Left hindlimb (tissue), 1 donor: ENCODE measurements at regions not wholly inside any gene's neighbourhood (a gene's known extent, or its start where the extent isn't known, plus 50 kb on each side); places are given as distances from the start of the nearest gene placed in this dataset.
"Not testable (repeated sequence)": the region's sequence is repeated elsewhere in the genome, so short reads cannot be mapped to it uniquely, and the experiment has no call there.

ENCODE experiments used
- DNase-seq: peaks from one replicate; pipeline ENCODE4 v3.0.0-alpha.2; 2018

DNA sequence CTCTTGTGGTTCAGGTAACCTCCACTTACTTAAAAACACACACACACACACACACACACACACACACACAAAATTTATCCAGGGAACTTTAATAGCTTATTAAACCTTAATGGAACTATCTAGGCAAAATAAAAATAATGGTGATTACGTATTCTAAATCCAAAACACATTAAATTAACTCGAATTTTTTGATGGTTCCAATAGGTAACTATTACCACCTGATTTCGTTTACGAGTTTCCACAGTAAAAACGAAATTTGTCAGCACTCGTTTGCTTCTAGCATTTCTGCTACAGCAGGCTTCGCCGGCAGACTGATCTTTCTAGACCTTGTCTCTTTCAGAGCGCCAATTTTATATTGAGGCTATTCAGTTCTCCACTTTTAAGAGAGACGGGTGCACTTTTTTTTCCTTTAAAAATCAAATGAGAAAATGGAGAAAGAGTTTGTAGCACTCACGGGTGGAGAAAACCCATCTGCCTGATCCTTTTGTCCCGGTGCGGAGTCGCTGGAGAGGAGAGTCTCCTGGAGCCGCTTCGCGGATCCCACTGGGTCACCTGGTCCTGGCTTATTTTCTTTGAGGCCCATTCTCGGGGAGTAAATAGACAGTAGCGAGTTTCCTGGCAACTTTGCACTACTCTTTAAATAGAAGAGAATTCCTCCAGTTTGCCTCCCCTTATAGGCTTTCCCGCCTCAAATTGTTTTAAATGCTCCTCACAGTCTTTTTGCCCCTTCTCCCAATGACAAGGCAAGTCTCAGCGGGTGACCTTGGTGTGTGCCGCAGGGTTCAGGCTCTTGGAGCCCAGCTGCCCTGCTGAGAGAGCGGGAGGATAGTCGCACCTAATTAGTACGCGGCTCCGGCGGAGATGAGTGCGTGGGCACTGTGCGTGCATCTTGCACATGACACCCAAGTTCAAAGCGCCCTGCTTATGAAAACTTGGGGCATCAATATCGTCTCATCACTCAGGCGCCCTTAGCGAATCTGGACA is 117.0 kb downstream of the KCNRG start:
- DNase-seq, result no peak

DNA sequence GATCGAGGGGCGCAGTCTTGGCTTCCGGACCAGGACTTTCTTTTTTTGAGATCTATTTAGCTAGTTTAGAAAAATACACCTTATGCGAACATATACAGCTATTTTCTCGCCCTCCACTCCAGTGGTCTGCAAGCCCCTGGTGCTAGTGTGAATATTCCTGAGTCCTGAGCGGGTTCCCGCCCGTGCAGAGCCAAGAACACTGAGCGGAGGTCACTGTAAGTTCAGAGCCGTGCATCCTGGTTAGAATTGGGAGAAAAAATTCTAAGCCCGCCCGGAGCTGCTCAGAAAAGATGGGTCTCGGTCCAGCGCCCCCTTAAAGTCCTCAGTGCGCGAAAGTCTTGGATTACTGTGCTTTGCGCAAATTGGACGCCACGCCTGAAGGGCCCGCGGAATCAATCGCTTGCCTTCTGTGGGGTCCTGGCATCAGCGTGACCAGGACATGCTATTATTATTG is 117.7 kb downstream of the KCNRG start:
- no peak for DNase-seq

DNA sequence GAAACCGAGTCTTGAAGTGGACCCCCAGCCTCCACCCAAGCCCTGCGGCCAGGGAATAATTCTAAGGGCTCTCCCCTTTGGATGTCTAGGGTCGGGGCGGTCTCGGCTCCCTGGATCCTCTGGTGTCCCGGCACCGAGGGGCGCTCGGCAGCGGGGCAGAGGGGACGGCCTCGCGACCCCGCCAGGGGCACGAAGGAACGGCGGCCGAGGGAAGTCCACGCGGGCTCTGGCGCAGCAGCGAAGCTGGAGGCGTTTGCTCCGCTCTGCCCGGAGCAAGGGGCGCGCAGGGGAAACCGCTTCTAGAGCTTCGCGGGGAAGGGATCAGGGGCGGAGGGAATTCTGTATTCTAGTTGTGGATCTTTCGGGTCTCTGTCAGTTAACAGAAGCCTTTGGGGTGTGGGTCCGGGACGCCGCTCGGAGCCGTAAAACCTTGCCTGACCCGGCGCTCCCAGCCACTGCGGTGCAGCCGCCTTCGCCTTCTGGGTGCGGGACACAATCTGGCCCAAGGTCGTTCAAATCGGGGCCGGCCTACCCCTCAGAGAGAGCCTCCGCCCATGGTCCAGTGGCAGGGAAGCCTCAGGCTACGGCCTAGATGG is 118.2 kb downstream of the KCNRG start:
- DNase-seq, result no peak

DNA sequence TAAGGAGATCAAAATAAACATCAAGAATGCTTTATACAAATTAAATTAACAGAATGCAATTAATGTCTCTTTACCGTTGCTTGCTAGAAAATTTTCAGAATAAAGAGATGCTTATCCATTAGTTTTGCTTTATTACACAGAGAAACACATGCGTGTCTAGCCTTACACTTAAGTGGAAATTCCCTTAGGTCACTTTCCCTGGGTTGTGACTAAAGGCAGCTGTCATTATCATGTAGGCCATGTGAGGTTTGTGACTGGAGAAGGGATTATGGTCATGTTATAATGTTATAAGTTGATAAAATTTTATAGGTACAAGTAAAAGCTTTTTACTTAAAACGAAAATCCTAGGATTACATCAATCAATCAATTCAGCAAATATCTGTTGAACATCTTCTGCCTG is 121.0 kb downstream of the KCNRG start:
- DNase-seq, result no peak

DNA sequence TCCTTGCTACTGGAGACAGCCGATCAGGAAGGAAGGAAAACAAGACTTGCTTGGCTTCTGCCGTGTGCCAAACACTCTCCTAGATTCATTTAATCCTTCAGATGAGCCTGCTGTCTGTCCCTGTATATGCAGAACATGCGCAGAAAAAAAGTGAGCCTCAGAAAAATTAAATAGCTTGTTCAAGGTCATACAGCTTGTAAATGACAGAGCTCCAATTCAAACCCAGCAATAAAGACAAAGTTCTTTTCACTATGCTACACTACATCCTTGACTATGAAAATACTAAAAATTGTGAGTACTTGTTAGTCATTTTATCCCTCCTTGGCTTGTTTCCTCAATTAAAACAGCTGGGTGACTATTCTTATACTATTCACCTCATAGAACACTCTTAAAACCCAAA is 121.4 kb downstream of the KCNRG start:
- no peak for DNase-seq

DNA sequence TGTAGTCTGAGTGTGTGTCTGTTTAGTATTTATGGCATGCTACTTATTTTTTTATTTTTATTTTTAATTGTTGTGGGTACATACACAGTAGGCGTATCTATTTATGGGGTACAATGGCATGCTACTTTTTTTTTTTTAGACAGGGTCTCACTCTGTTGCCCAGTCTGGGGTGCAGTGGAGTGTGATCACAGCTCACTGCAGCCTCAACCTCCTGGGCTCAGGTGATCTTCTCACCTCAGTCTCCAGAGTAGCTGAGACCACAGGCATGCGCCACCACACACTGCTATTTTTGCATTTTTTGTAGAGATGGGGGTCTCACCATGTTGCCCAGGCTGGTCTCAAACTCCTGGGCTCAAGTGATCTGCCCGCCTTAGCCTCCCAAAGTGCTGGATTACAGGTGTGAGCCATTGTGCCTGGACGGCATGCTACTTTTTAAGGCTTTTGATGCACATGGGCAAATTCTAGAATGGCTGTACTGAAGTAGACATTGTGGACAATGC is 124.2 kb downstream of the KCNRG start:
- not testable (repeated sequence) for DNase-seq

DNA sequence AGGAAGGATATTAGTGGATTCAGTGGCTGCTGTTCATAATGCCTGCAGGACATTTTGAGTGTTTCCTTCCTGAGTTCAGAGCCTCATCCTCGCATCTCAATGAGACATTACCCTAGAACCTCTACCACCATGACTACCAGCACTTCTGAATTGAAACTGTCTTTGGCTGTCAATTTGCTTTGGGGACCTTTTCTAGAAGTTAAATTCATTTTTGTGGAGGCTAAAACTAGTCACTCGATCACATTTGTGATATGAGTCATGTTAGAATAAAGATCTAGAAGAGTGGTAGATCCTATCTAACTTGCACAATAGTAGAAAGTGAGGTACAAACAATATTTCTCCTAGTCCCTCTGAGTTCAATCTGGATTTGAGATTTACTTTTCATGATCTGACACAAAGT is 124.9 kb downstream of the KCNRG start:
- DNase-seq, result no peak

DNA sequence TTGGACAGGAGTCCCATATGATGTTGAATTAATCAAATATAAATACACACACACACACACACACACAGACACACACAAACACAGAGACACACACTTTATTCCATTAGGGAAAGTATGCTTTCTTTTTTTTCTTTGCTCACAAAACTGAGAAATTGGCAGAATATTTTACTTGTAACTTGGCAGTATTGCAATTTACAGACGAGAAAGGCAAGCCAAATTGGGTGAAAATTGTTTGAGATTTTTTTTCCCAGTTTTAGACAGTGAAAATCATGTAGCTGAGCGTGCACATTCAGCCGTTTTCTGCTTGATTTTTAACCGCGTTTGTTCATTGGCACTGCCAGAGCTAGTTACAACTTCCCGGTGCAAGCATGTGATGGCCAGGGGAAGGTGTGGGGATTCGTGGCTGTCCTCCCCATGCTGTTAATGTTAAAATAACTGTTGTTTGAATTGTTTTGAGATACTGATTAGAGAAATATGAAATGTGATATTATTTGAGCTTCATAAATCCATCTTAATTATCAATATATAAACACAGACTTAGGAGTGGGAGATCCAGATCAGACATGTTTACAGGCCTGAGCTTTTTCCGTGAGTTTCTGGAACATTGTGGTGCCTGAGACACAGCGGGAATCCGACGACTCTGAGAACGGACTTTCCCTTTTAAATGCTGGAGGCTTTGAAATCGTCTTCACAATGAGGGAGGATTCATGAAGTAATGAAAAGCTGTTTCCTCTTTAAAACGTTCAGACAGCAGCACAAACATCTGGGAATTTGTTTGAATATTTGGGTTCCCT is 125.5 kb downstream of the KCNRG start:
- DNase-seq, result no peak

DNA sequence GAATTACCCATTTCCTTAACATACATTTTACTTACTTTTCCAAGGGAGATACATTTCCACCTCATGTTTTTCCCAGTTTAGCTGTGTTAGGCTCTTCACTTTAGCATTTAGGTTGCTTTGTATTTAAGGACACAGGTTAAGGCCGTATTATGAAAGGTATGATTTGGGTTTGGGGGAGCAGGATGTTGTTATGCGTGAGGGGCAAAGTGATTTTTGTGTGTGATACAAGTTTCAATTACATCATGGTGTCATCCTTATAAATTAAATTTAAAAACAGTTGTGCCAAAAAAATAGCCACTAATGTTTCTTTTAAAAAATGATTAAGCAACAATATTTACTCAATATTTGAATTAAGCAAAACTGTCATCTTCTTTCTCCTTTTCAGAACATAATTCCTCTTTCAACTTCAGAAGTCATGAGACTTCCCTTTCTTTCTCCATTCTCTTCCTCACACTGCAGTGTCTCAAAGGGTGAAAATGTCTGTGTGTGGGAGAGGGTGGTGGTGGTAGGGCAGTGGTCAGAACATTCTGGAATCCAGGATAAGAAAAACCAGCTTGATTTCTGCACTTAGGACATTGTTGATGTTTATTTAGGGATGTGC is 126.2 kb downstream of the KCNRG start:
- DNase-seq, result no peak

DNA sequence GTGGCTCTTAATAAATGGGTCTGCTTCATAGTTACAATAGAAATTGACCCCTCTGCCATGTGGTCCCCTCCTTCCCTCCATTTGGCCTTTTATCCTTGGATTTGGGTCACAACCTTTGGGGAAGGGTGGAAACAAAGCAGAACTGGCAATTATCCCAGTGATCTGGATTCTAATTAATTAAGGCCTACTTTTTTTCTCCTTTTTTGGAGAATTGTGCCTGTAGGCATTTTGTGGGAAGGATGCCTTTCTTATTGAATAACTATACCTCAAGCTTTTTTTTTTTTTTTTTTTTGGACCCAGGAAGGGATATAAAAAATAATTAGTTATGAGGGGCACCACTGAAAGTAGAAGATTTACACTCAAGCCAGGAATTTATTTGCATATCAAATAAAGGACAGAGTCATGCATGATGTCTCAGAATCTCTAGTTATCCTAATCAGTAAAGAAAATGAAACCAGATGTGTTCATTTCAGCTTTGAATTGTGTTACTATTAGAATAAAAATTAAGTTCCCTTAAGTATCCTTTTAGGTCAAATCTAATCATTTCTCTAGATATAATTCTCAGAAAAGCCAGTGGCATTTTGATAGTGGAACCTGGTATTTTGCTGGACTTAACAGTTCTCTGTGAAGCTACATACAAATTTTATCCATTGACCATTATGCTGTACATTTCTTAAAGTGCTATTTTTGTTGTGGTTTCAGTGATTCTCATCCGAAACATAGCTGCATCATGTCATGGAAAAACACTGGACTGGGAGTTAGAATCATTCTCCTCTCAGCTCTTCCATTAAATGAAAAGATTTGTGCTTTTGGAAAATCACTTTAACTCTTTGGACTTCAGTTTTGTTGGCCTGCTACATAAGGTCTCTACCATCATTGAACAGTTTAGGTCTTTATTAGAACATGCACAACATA is 129.3 kb downstream of the KCNRG start:
- no peak for DNase-seq

DNA sequence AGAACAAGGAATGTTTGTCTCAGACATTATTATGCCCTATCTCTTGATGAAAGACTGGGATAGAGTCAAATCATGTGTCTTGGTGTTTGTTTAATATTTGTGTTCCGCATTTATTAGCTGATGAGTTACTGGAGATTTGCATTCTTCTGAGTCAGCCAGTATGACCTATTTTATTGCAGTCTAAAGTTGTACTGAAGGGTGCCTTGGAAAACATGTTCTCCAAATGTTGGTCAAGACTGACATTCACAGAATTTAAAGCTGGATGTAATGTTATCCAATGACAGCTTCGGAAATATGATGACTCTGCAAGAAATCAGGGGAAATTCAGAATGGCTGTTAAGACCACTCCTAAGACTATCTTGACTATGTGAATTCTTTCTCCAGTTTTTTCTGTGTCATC is 134.0 kb downstream of the KCNRG start:
- no peak for DNase-seq

DNA sequence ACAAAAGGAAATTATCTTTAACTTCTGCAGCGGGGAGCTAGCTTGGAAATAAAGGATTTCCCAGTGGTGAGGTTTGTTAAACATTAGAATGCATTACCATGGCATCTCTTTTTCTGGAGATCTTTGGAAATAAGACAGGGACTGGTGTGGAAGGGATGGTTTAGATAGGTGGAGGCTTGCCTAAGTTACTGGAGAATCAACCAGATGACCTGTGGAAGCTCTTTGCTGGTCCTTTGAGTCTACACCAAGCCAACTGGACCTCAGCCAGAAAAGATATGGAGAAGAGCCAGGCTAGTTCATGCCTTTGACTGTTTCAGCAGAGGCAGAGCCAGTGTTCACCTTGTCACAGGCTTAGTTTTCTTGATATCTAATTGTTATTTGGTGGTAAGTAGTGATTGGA is 134.7 kb downstream of the KCNRG start:
- DNase-seq, result no peak

DNA sequence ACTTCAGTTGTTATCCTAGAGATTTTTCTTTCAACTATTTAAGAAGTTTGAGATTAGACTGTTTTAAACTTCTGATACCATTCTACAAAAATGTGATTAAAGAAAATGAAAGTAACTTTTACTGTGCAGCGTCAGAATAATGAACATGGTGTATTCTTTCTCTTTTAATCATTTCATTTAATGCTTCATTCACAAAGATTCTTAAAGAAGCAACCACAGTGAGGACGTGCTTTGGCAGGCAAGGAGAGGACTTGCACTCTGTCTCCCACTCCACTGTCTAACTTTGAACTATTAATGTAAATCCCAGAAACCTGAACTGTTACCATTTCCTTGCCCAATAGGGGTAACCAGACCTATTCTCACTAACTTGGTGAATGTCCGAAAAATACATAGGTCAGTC is 137.0 kb downstream of the KCNRG start:
- DNase-seq, result no peak

DNA sequence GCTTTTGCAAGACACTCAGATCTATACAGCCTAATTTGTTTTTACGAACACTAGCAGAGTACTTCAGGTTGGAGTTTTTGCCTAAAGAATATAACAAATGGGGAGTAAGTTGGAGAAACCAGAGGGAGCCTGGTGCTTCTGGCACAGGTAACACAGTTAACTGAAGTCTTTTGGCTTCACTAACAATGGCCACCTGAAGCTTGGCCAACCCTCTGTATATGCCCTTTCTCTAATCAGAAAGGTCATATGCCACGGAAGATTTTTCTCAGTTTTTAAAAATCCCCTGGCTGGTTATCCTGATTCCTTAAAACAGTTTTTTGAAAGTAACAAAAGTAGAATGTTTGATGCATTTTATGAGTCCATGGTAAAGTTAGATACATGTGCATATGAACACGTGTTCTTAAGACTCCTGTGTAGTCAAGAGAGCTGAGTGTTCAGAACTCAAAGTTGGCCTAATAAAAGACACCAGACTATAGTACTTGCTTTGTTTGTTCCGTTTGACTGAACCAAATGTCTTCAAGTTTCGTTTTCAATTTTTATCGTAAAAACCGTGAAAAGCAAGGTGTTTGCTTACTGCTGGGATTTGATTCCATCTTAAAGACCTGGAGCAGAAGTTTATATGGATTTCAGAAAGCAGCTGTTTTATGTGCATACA is 137.5 kb downstream of the KCNRG start:
- no peak for DNase-seq

DNA sequence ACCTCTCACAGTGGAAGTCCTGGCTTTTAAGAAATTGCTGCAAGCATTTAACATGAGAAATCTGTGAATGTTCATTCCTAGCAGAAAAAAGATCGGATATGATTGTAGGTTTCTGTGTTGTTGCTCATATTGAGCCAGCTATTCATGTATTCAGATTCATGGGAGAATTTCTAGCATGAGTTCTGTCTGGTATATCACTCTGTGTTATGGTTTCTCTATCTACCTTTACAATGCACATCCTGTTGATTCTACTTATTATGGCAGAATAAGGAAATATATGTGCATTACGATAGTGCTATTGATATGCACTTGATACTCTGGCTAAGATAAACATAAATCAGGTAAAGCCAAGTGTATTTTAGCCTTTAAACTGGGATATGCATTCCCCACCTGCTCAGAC is 138.2 kb downstream of the KCNRG start:
- no peak for DNase-seq

DNA sequence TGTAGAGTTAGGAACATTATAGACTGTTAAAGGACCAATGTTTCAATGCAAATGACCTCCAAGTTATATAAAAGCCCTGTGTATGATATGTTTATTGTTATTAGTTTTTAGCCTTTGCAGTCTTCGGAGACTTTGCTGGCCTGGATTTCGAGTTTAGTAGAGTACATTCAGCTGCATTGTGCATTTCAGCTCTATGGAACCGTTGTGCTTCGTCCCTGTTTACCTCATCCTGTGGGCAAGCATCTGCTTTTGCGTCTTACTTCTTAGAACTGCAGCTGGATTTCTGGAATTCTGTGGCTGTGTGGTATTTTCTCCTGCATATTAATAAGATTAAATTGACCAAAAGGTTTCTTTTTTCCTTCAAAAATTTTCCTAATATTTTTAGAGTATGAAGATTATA is 138.6 kb downstream of the KCNRG start:
- no peak for DNase-seq

DNA sequence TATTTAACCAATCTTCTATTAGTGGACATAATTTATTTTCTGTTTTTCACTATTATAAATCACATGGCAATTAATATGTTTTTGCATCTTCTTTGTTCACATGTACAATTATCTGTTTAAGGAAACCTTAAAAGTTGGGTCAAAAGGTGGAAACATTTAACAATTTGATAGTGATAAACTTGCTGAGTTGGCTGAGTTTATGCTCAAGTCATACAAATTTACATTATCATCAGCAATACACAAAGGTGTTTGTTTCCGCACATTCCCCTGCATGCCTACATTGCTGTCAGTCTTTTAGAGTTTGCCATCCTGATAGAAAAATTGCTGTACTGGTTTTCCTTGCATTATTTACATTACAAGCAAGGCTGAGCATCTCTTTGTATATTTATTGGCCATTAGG is 139.5 kb downstream of the KCNRG start:
- DNase-seq, result no peak

DNA sequence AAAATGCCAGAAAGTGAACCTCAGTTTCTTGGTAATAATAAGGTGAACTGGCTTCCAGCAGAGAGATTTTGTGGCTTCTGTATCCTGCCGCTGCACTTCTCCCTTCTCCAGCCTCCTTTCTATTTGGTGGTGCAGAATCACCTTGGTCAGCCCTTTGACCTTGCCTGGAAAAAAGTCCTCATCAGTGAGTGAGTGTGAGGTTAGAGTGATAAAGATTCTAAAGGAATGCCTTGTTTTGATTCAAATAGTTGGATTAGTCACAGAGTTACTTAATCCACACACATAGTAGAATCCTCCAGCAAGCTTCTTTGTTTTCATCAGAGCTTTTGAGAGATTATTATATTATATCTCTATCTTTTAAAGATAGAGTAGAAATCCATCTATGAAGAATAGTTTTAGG is 140.9 kb downstream of the KCNRG start:
- DNase-seq, result no peak

DNA sequence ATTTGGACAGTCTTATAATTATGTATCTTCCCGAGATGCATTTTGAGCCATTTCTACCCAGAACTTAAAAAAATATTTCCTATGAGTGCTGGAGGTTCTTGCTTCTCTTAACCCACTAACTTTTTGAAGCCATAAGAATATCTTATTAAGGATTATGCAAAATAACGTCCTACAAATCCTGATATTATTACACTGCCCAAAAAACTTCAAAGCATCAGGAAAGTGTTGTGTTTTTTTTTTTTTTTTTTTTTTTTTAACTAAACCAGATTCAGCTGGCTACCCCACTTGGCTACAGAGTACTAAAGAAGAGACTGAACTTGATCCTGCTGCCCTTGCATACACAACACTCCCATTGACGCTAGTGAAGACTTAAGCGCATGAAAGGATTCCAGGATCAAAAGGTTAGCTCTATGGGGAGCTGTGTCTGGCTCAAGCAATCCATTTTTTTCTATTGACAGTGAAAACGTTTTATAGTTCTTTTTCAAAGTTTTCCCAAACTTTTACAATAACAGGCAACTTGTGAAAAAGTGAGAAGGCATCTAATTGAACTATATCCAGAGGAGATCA is 141.4 kb downstream of the KCNRG start:
- DNase-seq, result no peak

DNA sequence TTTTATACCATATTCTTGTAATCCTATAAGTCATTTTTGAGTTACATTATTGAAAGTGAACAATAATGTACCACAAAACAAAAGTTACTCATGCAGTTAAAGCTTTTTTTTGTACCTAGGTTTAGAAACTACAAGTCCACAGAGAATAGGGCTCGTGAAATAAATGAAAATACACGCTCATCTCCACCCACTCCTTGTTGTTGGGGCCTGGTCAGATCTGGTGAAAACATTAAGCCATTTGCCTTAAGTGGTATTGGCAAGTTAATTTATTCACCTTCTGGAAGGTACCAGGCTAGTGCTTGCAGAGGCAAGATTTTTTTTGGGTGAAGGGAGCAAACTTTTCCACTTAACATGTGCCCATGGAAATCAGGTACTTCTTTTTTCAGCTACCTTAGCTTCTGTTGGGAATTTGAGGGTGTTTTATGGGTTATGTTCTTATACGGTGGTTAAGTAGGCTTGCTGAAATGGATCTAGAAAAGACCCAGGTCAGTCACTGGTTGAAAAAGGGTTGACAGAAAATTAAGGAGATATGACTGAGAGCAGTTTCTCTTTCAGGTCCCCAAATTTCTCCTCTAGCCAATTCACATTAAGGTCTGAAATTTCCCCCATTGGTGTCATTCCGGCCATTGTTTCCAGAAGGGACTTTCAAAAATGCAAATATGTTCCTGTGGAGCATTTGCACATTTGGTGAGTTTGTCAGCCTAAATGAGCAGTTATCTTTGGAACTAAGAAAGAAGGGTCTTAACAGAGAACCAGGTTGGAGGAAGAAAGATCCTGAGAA is 143.3 kb downstream of the KCNRG start:
- DNase-seq, result no peak
